ENCODE measurements at regions not wholly inside any gene's neighbourhood (a gene's known extent, or its start where the extent isn't known, plus 50 kb on each side); places are given as distances from the start of the nearest gene placed in this dataset.

- TF ChIP-seq CTCF (conservative IDR thresholded peaks at IDR 0.05; ENCODE audit: low read length): no peak
- TF ChIP-seq EZH2phosphoT487 (IDR thresholded peaks at IDR 0.05; ENCODE audit: borderline replicate concordance): no peak
These were observed 739.2 kb upstream of the NR2F2 start for GRCh38 chr15:95591270-95591669.
